ENCODE measurements at regions not wholly inside any gene's neighbourhood (a gene's known extent, or its start where the extent isn't known, plus 50 kb on each side); places are given as distances from the start of the nearest gene placed in this dataset.

- Mint-ChIP-seq H3K27me3 (no peaks in the 10 kb centered on the region), H3K27ac (no peak overlapping the region)
- no peak for ATAC-seq
Observed at GRCh38 chr14:97366400-97366799, 569.2 kb downstream of the VRK1 start.

DNA sequence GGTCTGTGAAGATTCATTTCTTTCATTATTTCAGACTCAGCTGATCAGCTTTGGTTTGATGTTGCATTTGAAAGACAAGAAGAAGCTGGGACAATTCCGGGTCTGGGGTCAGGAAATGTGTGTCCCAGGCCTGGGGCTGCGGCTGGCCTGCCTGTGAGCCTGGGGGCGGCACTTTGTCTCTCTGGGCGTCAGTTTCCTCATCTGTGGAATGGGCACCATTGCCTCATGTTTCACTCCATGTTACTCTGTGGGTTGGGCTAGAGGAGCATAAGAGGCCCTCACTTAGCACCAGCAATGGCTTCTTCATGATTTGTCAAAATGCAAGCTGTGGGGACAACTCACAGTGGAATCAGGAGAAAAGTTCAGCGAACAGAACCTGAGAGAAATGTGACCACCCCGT lies 570.1 kb downstream of the VRK1 start:
- ATAC-seq: no peak
- Mint-ChIP-seq H3K4me1 (no peaks in the 10 kb centered on the region), H3K36me3 (no peaks in the 10 kb centered on the region), H3K4me3 (no peak overlapping the region), H3K27me3 (no peaks in the 10 kb centered on the region), H3K27ac (no peak overlapping the region), H3K9me3 (no peaks in the 10 kb centered on the region)

More at GRCh38 chr14:97366400-97366799, 569.2 kb downstream of the VRK1 start:
- Mint-ChIP-seq H3K4me3 (no peak overlapping the region), H3K36me3 (no peaks in the 10 kb centered on the region), H3K4me1 (no peaks in the 10 kb centered on the region), H3K9me3 (no peaks in the 10 kb centered on the region)

DNA sequence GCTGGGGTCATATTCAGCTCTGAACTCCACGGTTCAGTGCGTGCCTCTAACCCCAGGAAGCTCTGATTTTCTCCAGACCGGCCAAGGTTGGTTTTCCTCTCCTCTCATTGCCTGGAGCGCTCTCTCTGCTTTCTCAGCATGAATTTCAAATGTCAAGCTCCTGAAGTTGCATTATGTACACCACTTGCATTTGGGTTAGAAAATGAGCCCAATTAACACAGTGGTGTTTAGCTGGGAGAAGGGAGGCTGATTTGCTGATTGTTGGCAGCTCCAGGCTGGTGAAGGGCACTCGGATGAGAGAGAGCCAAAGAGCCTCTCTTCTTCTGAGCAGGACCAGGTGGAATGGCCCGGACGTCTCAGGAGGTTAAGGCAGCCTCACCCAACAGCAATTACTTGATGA lies 570.9 kb downstream of the VRK1 start:
- H3K9me3 Mint-ChIP-seq: no peaks in the 10 kb centered on the region
- no peaks in the 10 kb centered on the region for H3K27me3 Mint-ChIP-seq
- no peak for ATAC-seq
- H3K36me3 Mint-ChIP-seq: no peaks in the 10 kb centered on the region
- H3K27ac Mint-ChIP-seq: no peak overlapping the region
- H3K4me1 Mint-ChIP-seq: no peaks in the 10 kb centered on the region
- H3K4me3 Mint-ChIP-seq: no peak overlapping the region

GRCh38 chr14:97368900-97369564 lies 571.9 kb downstream of the VRK1 start:
- Mint-ChIP-seq H3K36me3 (no peaks in the 10 kb centered on the region), H3K4me3 (no peak overlapping the region), H3K27ac (no peak overlapping the region), H3K4me1 (no peaks in the 10 kb centered on the region), H3K9me3 (no peaks in the 10 kb centered on the region), H3K27me3 (no peaks in the 10 kb centered on the region)
- no peak for ATAC-seq

- Mint-ChIP-seq H3K27ac (no peak overlapping the region), H3K27me3 (no peaks in the 10 kb centered on the region), H3K4me3 (no peak overlapping the region), H3K9me3 (no peaks in the 10 kb centered on the region), H3K36me3 (no peaks in the 10 kb centered on the region), H3K4me1 (no peaks in the 10 kb centered on the region)
- no peak for ATAC-seq
Observed at GRCh38 chr14:97369901-97370300, 572.7 kb downstream of the VRK1 start.

DNA sequence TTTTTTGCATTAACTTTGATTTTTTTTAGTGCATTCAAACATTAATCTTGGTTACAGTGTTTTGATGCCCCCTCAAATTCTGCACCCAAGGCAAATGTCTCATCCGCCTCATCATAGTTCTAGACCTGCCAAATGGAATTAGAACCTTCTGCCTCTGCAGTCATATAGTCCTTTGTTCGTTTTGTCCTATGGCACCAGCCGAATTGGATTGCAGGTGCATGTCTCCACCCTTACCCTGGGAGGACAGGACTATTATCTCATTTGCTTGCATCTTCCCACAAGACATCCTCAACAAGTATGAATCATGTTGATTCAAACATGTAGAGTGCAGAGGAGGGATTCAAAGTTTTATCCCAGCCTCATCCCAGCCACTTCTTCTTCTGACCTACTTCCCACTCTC lies 579.1 kb downstream of the VRK1 start:
- Mint-ChIP-seq H3K9me3 (no peaks in the 10 kb centered on the region), H3K4me1 (no peaks in the 10 kb centered on the region), H3K27me3 (no peaks in the 10 kb centered on the region), H3K4me3 (no peak overlapping the region), H3K27ac (no peak overlapping the region), H3K36me3 (no peaks in the 10 kb centered on the region)
- no peak for ATAC-seq

GRCh38 chr14:97377550-97377949 lies 580.4 kb downstream of the VRK1 start:
- H3K4me1 Mint-ChIP-seq: no peaks in the 10 kb centered on the region
- H3K27ac Mint-ChIP-seq: no peak overlapping the region
- no peak overlapping the region for H3K4me3 Mint-ChIP-seq
- H3K36me3 Mint-ChIP-seq: no peaks in the 10 kb centered on the region
- ATAC-seq: no peak
- no peaks in the 10 kb centered on the region for H3K27me3 Mint-ChIP-seq
- H3K9me3 Mint-ChIP-seq: no peaks in the 10 kb centered on the region

DNA sequence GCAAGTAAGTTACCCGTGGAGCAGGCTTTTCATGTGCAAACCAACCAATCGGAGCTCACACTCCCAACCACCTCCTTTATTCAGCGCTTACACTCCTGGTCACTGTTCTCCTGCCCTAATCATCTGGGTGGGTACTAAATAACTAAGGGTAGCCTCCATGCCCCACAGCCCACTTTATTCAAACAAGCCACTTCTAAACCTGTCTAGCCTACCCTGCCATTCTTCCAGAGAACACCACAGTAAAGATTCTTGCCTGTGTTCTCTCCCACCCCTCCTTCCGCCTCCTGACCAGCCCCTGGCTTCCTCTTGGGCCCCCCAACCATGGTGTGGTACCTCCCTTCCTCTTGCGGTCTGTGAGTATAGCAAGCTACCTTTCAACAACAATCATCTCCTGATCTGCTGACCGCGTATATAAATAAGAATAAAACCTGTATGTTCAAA lies 581.9 kb downstream of the VRK1 start:
- ATAC-seq: no peak
- H3K4me3 Mint-ChIP-seq: no peak overlapping the region
- H3K4me1 Mint-ChIP-seq: no peaks in the 10 kb centered on the region
- H3K27ac Mint-ChIP-seq: no peak overlapping the region
- no peaks in the 10 kb centered on the region for H3K36me3 Mint-ChIP-seq
- H3K27me3 Mint-ChIP-seq: no peaks in the 10 kb centered on the region
- H3K9me3 Mint-ChIP-seq: no peaks in the 10 kb centered on the region

DNA sequence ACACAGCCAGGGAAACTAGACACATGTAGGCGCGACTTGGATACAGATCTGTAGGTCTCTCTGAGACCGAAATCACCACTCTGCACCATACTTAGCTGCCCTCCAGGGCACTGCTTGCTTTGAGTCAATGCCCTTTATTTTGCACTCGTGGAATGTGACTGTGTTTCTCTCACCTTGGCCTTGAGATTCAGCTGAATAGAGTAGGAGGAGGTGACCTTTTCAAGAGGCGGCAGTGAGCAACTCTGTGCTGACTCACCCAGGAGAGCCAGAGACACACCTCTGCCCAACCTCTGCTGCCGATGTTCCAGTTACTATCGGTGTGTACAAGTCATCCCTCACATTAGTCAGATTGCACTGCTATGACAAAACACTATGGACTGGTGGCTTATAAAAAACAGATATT lies 583.4 kb downstream of the VRK1 start:
- H3K27me3 Mint-ChIP-seq: no peaks in the 10 kb centered on the region
- ATAC-seq: no peak
- H3K4me3 Mint-ChIP-seq: no peak overlapping the region
- H3K4me1 Mint-ChIP-seq: no peaks in the 10 kb centered on the region
- H3K27ac Mint-ChIP-seq: no peak overlapping the region
- H3K9me3 Mint-ChIP-seq: no peaks in the 10 kb centered on the region
- no peaks in the 10 kb centered on the region for H3K36me3 Mint-ChIP-seq

DNA sequence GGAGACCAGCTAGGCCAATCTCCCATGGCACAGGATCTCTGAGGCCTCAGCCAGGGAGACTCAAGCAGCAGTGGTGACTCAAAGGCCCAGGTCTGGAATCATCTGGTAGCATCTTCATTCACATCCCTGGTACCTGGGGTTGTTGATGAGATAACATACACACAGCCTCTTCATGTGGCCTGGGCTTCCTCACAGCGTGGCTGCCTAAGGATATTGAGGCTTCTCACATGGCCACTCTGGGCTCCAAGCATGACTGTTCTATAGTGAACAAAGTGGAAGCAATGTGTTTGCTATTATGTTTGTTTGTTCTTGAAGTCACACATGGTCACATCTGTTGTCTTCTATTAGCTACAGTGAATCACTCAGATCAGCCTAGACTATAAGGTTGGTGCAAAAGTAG lies 584.1 kb downstream of the VRK1 start:
- H3K27ac Mint-ChIP-seq: no peak overlapping the region
- peaks cover 3% of the 10 kb centered on the region for H3K9me3 Mint-ChIP-seq
- no peaks in the 10 kb centered on the region for H3K27me3 Mint-ChIP-seq
- H3K4me3 Mint-ChIP-seq: no peak overlapping the region
- ATAC-seq: no peak
- H3K4me1 Mint-ChIP-seq: no peaks in the 10 kb centered on the region
- no peaks in the 10 kb centered on the region for H3K36me3 Mint-ChIP-seq

DNA sequence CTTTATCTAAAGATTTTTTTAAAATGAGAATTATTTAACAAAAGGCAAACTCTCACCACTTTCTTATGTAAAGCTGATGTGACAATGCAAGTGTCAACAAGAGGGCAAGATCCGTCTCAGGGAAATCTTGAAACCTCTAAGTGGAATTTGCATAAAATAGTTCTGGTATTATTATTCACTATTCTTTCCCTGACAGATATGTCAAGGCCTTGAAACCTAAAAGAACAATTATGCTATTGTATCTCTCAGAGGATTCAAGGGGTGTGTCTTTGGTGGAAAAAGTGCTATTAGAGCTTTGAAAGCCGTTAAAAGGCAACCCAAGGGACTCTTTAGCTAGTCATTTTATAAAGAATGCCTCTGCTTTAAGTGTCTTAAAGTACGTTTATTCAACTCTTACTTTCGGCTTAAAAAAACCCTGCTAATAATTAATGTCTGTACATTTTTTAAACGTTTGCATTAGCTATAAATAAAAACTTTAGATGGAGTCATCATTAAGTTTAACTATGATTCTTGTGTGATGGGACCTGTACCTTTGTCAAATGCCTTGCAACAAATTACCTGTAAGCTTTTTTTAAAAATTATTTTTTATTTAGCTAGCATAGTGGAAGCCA lies 585.5 kb downstream of the VRK1 start:
- H3K27me3 Mint-ChIP-seq: no peaks in the 10 kb centered on the region
- H3K4me1 Mint-ChIP-seq: no peaks in the 10 kb centered on the region
- ATAC-seq: no peak
- H3K4me3 Mint-ChIP-seq: no peak overlapping the region
- no peak overlapping the region for H3K27ac Mint-ChIP-seq
- H3K36me3 Mint-ChIP-seq: no peaks in the 10 kb centered on the region
- H3K9me3 Mint-ChIP-seq: peaks cover 3% of the 10 kb centered on the region

DNA sequence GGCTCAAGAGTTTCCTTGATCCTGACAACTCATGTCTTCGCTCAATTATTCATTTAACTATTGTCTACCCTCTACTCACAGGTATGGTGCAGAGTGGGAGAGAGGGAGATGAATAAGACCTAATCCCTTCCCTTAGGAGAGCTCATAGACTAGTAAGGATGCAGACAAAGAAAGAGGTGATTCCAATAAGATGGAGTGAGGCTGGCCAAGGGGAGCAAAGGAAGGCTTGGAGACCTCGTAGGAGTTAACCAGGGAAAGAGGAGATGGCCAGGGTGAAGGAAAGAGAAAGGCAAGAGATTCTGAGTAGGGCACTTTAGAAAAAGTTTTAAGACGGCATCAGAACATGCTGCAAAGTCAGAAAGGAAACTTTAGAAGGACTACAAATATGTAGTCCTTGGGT lies 588.5 kb downstream of the VRK1 start:
- peaks cover 3% of the 10 kb centered on the region for H3K9me3 Mint-ChIP-seq
- no peaks in the 10 kb centered on the region for H3K4me1 Mint-ChIP-seq
- no peaks in the 10 kb centered on the region for H3K36me3 Mint-ChIP-seq
- no peak overlapping the region for H3K27ac Mint-ChIP-seq
- no peaks in the 10 kb centered on the region for H3K27me3 Mint-ChIP-seq
- H3K4me3 Mint-ChIP-seq: no peak overlapping the region
- ATAC-seq: no peak

- Mint-ChIP-seq H3K4me1 (no peaks in the 10 kb centered on the region), H3K9me3 (peaks cover 3% of the 10 kb centered on the region), H3K27ac (no peak overlapping the region), H3K4me3 (no peak overlapping the region), H3K36me3 (no peaks in the 10 kb centered on the region), H3K27me3 (no peaks in the 10 kb centered on the region)
- ATAC-seq: no peak
Observed at GRCh38 chr14:97387252-97387874, 590.2 kb downstream of the VRK1 start.

GRCh38 chr14:97388408-97388807 lies 591.2 kb downstream of the VRK1 start:
- H3K4me3 Mint-ChIP-seq: no peak overlapping the region
- no peaks in the 10 kb centered on the region for H3K36me3 Mint-ChIP-seq
- no peaks in the 10 kb centered on the region for H3K27me3 Mint-ChIP-seq
- peaks cover 3% of the 10 kb centered on the region for H3K9me3 Mint-ChIP-seq
- no peaks in the 10 kb centered on the region for H3K4me1 Mint-ChIP-seq
- H3K27ac Mint-ChIP-seq: no peak overlapping the region
- no peak for ATAC-seq

DNA sequence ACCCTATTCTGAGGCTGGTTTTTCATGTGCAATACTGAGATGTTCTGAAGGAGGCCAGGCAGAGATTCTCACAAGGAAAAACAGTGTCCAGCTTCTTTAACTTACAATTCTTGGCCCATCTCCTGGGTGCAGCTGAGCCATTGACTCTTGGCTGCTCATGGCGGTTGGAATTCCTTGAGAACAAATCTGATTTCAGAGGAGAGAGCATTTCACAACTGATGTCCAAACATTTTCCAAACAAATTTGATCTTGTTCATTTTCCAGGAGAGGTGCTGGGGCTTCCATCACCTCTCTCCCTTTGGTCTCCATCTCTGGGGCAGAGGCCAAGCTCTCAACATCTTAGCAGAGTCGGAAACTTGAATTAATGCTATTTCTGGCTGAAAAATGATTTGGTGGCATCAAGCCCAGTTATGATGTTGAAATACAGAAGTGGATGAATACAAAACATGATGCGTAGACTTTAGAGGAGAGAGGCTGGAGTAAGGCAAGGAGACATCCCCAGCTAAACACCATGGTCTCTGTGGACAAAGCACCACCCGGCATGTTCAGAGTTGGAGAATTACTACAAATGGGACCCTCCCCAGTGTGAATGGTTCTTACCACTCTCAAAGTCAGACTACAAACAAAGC lies 593.0 kb downstream of the VRK1 start:
- no peak overlapping the region for H3K27ac Mint-ChIP-seq
- no peak overlapping the region for H3K4me3 Mint-ChIP-seq
- ATAC-seq: no peak
- H3K9me3 Mint-ChIP-seq: peaks cover 3% of the 10 kb centered on the region
- H3K4me1 Mint-ChIP-seq: no peaks in the 10 kb centered on the region
- no peaks in the 10 kb centered on the region for H3K27me3 Mint-ChIP-seq
- no peaks in the 10 kb centered on the region for H3K36me3 Mint-ChIP-seq

DNA sequence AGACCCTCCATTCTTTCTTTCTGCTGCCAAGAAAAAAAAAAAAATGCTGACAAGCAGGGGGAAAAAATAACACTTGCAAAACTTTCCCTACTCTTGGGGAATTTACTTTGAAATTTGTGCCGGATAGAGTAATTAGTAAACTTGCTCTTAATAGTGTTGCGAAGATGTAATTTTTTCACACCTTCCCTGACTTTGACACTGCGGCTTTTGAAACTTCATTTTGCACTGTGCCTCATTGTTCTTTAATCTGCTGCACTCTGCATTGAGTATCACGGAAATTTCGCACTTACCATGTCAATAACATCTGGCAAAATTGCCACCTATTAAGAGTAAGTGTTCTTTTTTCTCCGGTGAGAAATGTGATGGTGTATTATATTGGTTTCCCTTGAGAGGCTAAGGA lies 596.1 kb downstream of the VRK1 start:
- Mint-ChIP-seq H3K4me3 (no peak overlapping the region), H3K27ac (no peak overlapping the region), H3K4me1 (no peaks in the 10 kb centered on the region), H3K9me3 (no peaks in the 10 kb centered on the region), H3K36me3 (no peaks in the 10 kb centered on the region), H3K27me3 (no peaks in the 10 kb centered on the region)
- no peak for ATAC-seq

Data from stimulated activated memory B cell treated with anti-CD40 and anti-IgM and Interleukin-4, amounts not matched to agents 10 μg/mL and 1 μg/mL and 100 μg/mL, for 72 hours (primary cell).